ENCODE measurements at regions not wholly inside any gene's neighbourhood (a gene's known extent, or its start where the extent isn't known, plus 50 kb on each side); places are given as distances from the start of the nearest gene placed in this dataset.

GRCh38 chr9:91130796-91131318 is 230.9 kb downstream of the AUH start:
- peaks cover 37% of the 10 kb centered on the region for H3K4me1 Mint-ChIP-seq (ENCODE audit: low read depth)
- peak overlapping the region; percentile 96 for H3K27ac Mint-ChIP-seq

GRCh38 chr9:91131433-91131839 is 230.3 kb downstream of the AUH start:
- DNase-seq (ENCODE audit: low spot score), result peak; percentile 70
- no peaks in the 10 kb centered on the region for H3K27me3 Mint-ChIP-seq (ENCODE audit: insufficient read depth)
- peaks cover 42% of the 10 kb centered on the region for H3K4me1 Mint-ChIP-seq (ENCODE audit: low read depth)
- peaks cover 34% of the 10 kb centered on the region for H3K36me3 Mint-ChIP-seq (ENCODE audit: low read depth)
- peaks cover 4% of the 10 kb centered on the region for H3K9me3 Mint-ChIP-seq
- peak overlapping the region; percentile 96 for H3K27ac Mint-ChIP-seq
- intact Hi-C loops (cut with micrococcal nuclease), result loop anchor here (1.0 to 2.0 kb wide), 12 partner anchors 16 to 292 kb away; partner anchors contain the start of gene NFIL3
- H3K4me3 Mint-ChIP-seq, result peak overlapping the region; percentile 63

More at GRCh38 chr9:91130796-91131318, 230.9 kb downstream of the AUH start:
- intact Hi-C loops (cut with micrococcal nuclease), result loop anchor here (1.0 to 2.0 kb wide), 12 partner anchors 16 to 292 kb away; partner anchors contain the start of gene NFIL3
- DNase-seq (ENCODE audit: low spot score), result no peak
- Mint-ChIP-seq H3K9me3 (peaks cover 3% of the 10 kb centered on the region), H3K27me3 (ENCODE audit: insufficient read depth) (no peaks in the 10 kb centered on the region), H3K4me3 (peak overlapping the region; percentile 63), H3K36me3 (ENCODE audit: low read depth) (peaks cover 34% of the 10 kb centered on the region)

- Mint-ChIP-seq H3K4me3 (no peak overlapping the region), H3K27ac (peak overlapping the region; percentile 96), H3K36me3 (ENCODE audit: low read depth) (peaks cover 39% of the 10 kb centered on the region), H3K4me1 (ENCODE audit: low read depth) (peaks cover 54% of the 10 kb centered on the region), H3K27me3 (ENCODE audit: insufficient read depth) (no peaks in the 10 kb centered on the region), H3K9me3 (peaks cover 7% of the 10 kb centered on the region)
- intact Hi-C loops (cut with micrococcal nuclease), result no loop called here
- no peak for DNase-seq (ENCODE audit: low spot score)
Observed at GRCh38 chr9:91132576-91133073, 229.1 kb downstream of the AUH start.

- no peak overlapping the region for H3K4me3 Mint-ChIP-seq
- H3K4me1 Mint-ChIP-seq (ENCODE audit: low read depth), result peaks cover 54% of the 10 kb centered on the region
- peaks cover 10% of the 10 kb centered on the region for H3K9me3 Mint-ChIP-seq
- peaks cover 36% of the 10 kb centered on the region for H3K36me3 Mint-ChIP-seq (ENCODE audit: low read depth)
- no peaks in the 10 kb centered on the region for H3K27me3 Mint-ChIP-seq (ENCODE audit: insufficient read depth)
- intact Hi-C loops (cut with micrococcal nuclease), result no loop called here
- DNase-seq (ENCODE audit: low spot score), result no peak
- no peak overlapping the region for H3K27ac Mint-ChIP-seq
Observed at GRCh38 chr9:91134608-91135007, 227.1 kb downstream of the AUH start.

- Mint-ChIP-seq H3K27me3 (ENCODE audit: insufficient read depth) (no peaks in the 10 kb centered on the region), H3K36me3 (ENCODE audit: low read depth) (peaks cover 39% of the 10 kb centered on the region), H3K4me1 (ENCODE audit: low read depth) (peaks cover 40% of the 10 kb centered on the region), H3K9me3 (peaks cover 10% of the 10 kb centered on the region), H3K4me3 (no peak overlapping the region), H3K27ac (no peak overlapping the region)
- DNase-seq (ENCODE audit: low spot score), result no peak
- intact Hi-C loops (cut with micrococcal nuclease), result no loop called here
Observed at GRCh38 chr9:91137391-91137790, 224.3 kb downstream of the AUH start.

- DNase-seq (ENCODE audit: low spot score), result no peak
- H3K27ac Mint-ChIP-seq, result no peak overlapping the region
- H3K27me3 Mint-ChIP-seq (ENCODE audit: insufficient read depth), result no peaks in the 10 kb centered on the region
- H3K36me3 Mint-ChIP-seq (ENCODE audit: low read depth), result peaks cover 42% of the 10 kb centered on the region
- intact Hi-C loops (cut with micrococcal nuclease), result no loop called here
- H3K4me1 Mint-ChIP-seq (ENCODE audit: low read depth), result peaks cover 38% of the 10 kb centered on the region
- no peak overlapping the region for H3K4me3 Mint-ChIP-seq
- H3K9me3 Mint-ChIP-seq, result peaks cover 10% of the 10 kb centered on the region
Observed at GRCh38 chr9:91138760-91139159, 223.0 kb downstream of the AUH start.

- Mint-ChIP-seq H3K4me1 (ENCODE audit: low read depth) (peaks cover 53% of the 10 kb centered on the region), H3K27ac (peak overlapping the region; percentile 47), H3K9me3 (peaks cover 12% of the 10 kb centered on the region), H3K36me3 (ENCODE audit: low read depth) (peaks cover 41% of the 10 kb centered on the region), H3K27me3 (ENCODE audit: insufficient read depth) (no peaks in the 10 kb centered on the region), H3K4me3 (no peak overlapping the region)
- DNase-seq (ENCODE audit: low spot score), result no peak
- intact Hi-C loops (cut with micrococcal nuclease), result no loop called here
Observed at GRCh38 chr9:91141407-91141965, 220.2 kb downstream of the AUH start.

- DNase-seq (ENCODE audit: low spot score), result no peak
- peaks cover 54% of the 10 kb centered on the region for H3K4me1 Mint-ChIP-seq (ENCODE audit: low read depth)
- no peak overlapping the region for H3K27ac Mint-ChIP-seq
- H3K27me3 Mint-ChIP-seq (ENCODE audit: insufficient read depth), result no peaks in the 10 kb centered on the region
- intact Hi-C loops (cut with micrococcal nuclease), result no loop called here
- peaks cover 39% of the 10 kb centered on the region for H3K36me3 Mint-ChIP-seq (ENCODE audit: low read depth)
- peaks cover 10% of the 10 kb centered on the region for H3K9me3 Mint-ChIP-seq
- no peak overlapping the region for H3K4me3 Mint-ChIP-seq
Observed at GRCh38 chr9:91143162-91143561, 218.6 kb downstream of the AUH start.

- Mint-ChIP-seq H3K4me1 (ENCODE audit: low read depth) (peaks cover 59% of the 10 kb centered on the region), H3K27me3 (ENCODE audit: insufficient read depth) (no peaks in the 10 kb centered on the region), H3K4me3 (no peak overlapping the region), H3K36me3 (ENCODE audit: low read depth) (peaks cover 39% of the 10 kb centered on the region), H3K27ac (no peak overlapping the region), H3K9me3 (peaks cover 13% of the 10 kb centered on the region)
- intact Hi-C loops (cut with micrococcal nuclease), result no loop called here
- DNase-seq (ENCODE audit: low spot score), result no peak
Observed at GRCh38 chr9:91143642-91144041, 218.1 kb downstream of the AUH start.

- Mint-ChIP-seq H3K36me3 (ENCODE audit: low read depth) (peaks cover 44% of the 10 kb centered on the region), H3K4me3 (peak overlapping the region; percentile 11)
Observed at GRCh38 chr9:91144769-91145168, 216.9 kb downstream of the AUH start.

GRCh38 chr9:91145496-91145895 is 216.2 kb downstream of the AUH start:
- DNase-seq (ENCODE audit: low spot score), result no peak
- H3K4me3 Mint-ChIP-seq, result peak overlapping the region; percentile 11
- peak overlapping the region; percentile 94 for H3K27ac Mint-ChIP-seq
- H3K4me1 Mint-ChIP-seq (ENCODE audit: low read depth), result peaks cover 74% of the 10 kb centered on the region
- intact Hi-C loops (cut with micrococcal nuclease), result loop anchor here (5.0 kb wide), 1 partner anchor 178 kb away; no protein-coding TSS in a partner anchor
- peaks cover 47% of the 10 kb centered on the region for H3K36me3 Mint-ChIP-seq (ENCODE audit: low read depth)
- H3K27me3 Mint-ChIP-seq (ENCODE audit: insufficient read depth), result no peaks in the 10 kb centered on the region
- H3K9me3 Mint-ChIP-seq, result peaks cover 23% of the 10 kb centered on the region

More at GRCh38 chr9:91144769-91145168, 216.9 kb downstream of the AUH start:
- no peak for DNase-seq (ENCODE audit: low spot score)
- Mint-ChIP-seq H3K27me3 (ENCODE audit: insufficient read depth) (no peaks in the 10 kb centered on the region), H3K27ac (peak overlapping the region; percentile 94), H3K4me1 (ENCODE audit: low read depth) (peaks cover 67% of the 10 kb centered on the region), H3K9me3 (peaks cover 17% of the 10 kb centered on the region)
- intact Hi-C loops (cut with micrococcal nuclease), result loop anchor here (5.0 kb wide), 1 partner anchor 177 kb away; no protein-coding TSS in a partner anchor

- intact Hi-C loops (cut with micrococcal nuclease), result loop anchor here (1.0 to 5.0 kb wide), 6 partner anchors 15 to 203 kb away; no protein-coding TSS in a partner anchor
- Mint-ChIP-seq H3K4me3 (peak overlapping the region; percentile 71), H3K27me3 (ENCODE audit: insufficient read depth) (no peaks in the 10 kb centered on the region), H3K4me1 (ENCODE audit: low read depth) (peaks cover 74% of the 10 kb centered on the region), H3K36me3 (ENCODE audit: low read depth) (peaks cover 48% of the 10 kb centered on the region), H3K9me3 (peaks cover 28% of the 10 kb centered on the region), H3K27ac (peak overlapping the region; percentile 94)
- no peak for DNase-seq (ENCODE audit: low spot score)
Observed at GRCh38 chr9:91146391-91147019, 215.2 kb downstream of the AUH start.

All from activated T-helper 1 cell treated with anti-CD3 and anti-CD28 coated beads, Interleukin-12 subunit alpha, Interleukin-12 subunit beta, Interleukin-2, Interleukin-4 antibody, amounts not matched to agents 30 ng/mL and 10 ng/mL and 1 ng/mL, durations not matched to agents 14 hours and 24 hours and 36 hours (primary cell).